ENCODE measurements at regions not wholly inside any gene's neighbourhood (a gene's known extent, or its start where the extent isn't known, plus 50 kb on each side); places are given as distances from the start of the nearest gene placed in this dataset.

GRCh38 chr2:34719206-34719605 lies 1120.1 kb upstream of the FAM98A start:
- TF ChIP-seq, protein P1, sequence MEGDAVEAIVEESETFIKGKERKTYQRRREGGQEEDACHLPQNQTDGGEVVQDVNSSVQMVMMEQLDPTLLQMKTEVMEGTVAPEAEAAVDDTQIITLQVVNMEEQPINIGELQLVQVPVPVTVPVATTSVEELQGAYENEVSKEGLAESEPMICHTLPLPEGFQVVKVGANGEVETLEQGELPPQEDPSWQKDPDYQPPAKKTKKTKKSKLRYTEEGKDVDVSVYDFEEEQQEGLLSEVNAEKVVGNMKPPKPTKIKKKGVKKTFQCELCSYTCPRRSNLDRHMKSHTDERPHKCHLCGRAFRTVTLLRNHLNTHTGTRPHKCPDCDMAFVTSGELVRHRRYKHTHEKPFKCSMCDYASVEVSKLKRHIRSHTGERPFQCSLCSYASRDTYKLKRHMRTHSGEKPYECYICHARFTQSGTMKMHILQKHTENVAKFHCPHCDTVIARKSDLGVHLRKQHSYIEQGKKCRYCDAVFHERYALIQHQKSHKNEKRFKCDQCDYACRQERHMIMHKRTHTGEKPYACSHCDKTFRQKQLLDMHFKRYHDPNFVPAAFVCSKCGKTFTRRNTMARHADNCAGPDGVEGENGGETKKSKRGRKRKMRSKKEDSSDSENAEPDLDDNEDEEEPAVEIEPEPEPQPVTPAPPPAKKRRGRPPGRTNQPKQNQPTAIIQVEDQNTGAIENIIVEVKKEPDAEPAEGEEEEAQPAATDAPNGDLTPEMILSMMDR (IDR thresholded peaks at IDR 0.05; ENCODE audit: control extremely low read depth in 1 of 3, insufficient read depth in 1 of 3, low read depth in 1 of 3, low read length in 3 of 3): no peak
- TF ChIP-seq BACH1 (IDR thresholded peaks at IDR 0.05; ENCODE audit: low read length) (no peak), SP1 (IDR thresholded peaks at IDR 0.05; ENCODE audit: low read depth, low read length) (no peak), SIRT6 (IDR thresholded peaks at IDR 0.05; ENCODE audit: low read length) (no peak), YY1 (IDR thresholded peaks at IDR 0.05; ENCODE audit: low read depth, low read length) (no peak), RXRA (IDR thresholded peaks at IDR 0.05; ENCODE audit: insufficient read depth, low read depth, low read length) (no peak)

Data from H1 (cell line).